ENCODE measurements at regions not wholly inside any gene's neighbourhood (a gene's known extent, or its start where the extent isn't known, plus 50 kb on each side); places are given as distances from the start of the nearest gene placed in this dataset.

- TF ChIP-seq REST (IDR thresholded peaks at IDR 0.05): no peak
Observed at GRCh38 chr9:107612136-107612535, 122.6 kb upstream of the KLF4 start (continued).

GRCh38 chr9:107609547-107609946 is 120.0 kb upstream of the KLF4 start:
- no peaks in the 10 kb centered on the region for H3K4me1 ChIP-seq (ENCODE audit: control insufficient read depth in 4 of 4, insufficient read depth in 4 of 4, low read length in 3 of 4)
- H3K9me3 ChIP-seq (ENCODE audit: control insufficient read depth in 4 of 4, low read length in 3 of 4): no peaks in the 10 kb centered on the region
- 93% methylated on average over 2 of the region's 2 CpGs for WGBS
- H3K27me3 ChIP-seq (ENCODE audit: control insufficient read depth in 4 of 4, insufficient read depth in 4 of 4, low read length in 3 of 4): no peaks in the 10 kb centered on the region
- no peak overlapping the region for H3K27ac ChIP-seq (ENCODE audit: low read depth in 1 of 2, low read length in 2 of 2)
- no peak for TF ChIP-seq HNF4A (conservative IDR thresholded peaks at IDR 0.05)
- no peak for TF ChIP-seq JUND (IDR thresholded peaks at IDR 0.05)
- TF ChIP-seq FOXA2 (IDR thresholded peaks at IDR 0.05): no peak
- TF ChIP-seq EGR1 (IDR thresholded peaks at IDR 0.05; ENCODE audit: low read depth in 2 of 2): no peak
- no peak for TF ChIP-seq MAX (IDR thresholded peaks at IDR 0.05)
- no peak for TF ChIP-seq REST (IDR thresholded peaks at IDR 0.05)
- TF ChIP-seq YY1 (IDR thresholded peaks at IDR 0.05): no peak
- no peak for TF ChIP-seq FOXA1 (IDR thresholded peaks at IDR 0.05)
- no peak for TF ChIP-seq HNF4G (IDR thresholded peaks at IDR 0.05)
- no peak for TF ChIP-seq ATF3 (IDR thresholded peaks at IDR 0.05)
- no peak for TF ChIP-seq NR2F2 (IDR thresholded peaks at IDR 0.05)
- no peak for TF ChIP-seq TAF1 (conservative IDR thresholded peaks at IDR 0.05)
- no peak for TF ChIP-seq ZBTB33 (IDR thresholded peaks at IDR 0.05)
- TF ChIP-seq GABPA (IDR thresholded peaks at IDR 0.05 in 1 of 2, conservative IDR thresholded peaks at IDR 0.05 in 1 of 2): no peak
- no peak for TF ChIP-seq RAD21 (IDR thresholded peaks at IDR 0.05)
- TF ChIP-seq RXRA (IDR thresholded peaks at IDR 0.05): no peak
- no peak for TF ChIP-seq CTCF (IDR thresholded peaks at IDR 0.05; ENCODE audit: low read depth, low read length, missing input control)
- no peaks in the 10 kb centered on the region for H3K36me3 ChIP-seq (ENCODE audit: control insufficient read depth in 4 of 4, insufficient read depth in 3 of 4, low read depth in 1 of 4, low read length in 3 of 4)
- no peak overlapping the region for H3K9ac ChIP-seq (ENCODE audit: low read depth in 1 of 2, low read length in 2 of 2)
- no peak for DNase-seq (ENCODE audit: low spot score)
- H3K4me3 ChIP-seq (ENCODE audit: low read depth in 1 of 3, low read length in 3 of 3): no peak overlapping the region
